GM18502 (cell line): ENCODE measurements at regions not wholly inside any gene's neighbourhood (a gene's known extent, or its start where the extent isn't known, plus 50 kb on each side); places are given as distances from the start of the nearest gene placed in this dataset.
"Not testable (repeated sequence)": the region's sequence is repeated elsewhere in the genome, so short reads cannot be mapped to it uniquely, and the experiment has no call there.

ENCODE experiments used
- ATAC-seq: cut with Tn5 transposase; IDR thresholded peaks from one replicate; pipeline ENCODE4 v1.9.1; 2021; ENCODE audit warnings: mild to moderate bottlenecking; ENCODE audit not compliant: unreplicated experiment, poor library complexity

- ATAC-seq = no peak
Observed at GRCh38 chr5:152523964-152524363, 118.9 kb upstream of the NMUR2 start.

GRCh38 chr5:152527358-152528052, 122.4 kb upstream of the NMUR2 start:
- peak; percentile 83 for ATAC-seq

- ATAC-seq = no peak
Observed at GRCh38 chr5:152529440-152529839, 124.4 kb upstream of the NMUR2 start.

GRCh38 chr5:152532714-152533113, 127.6 kb upstream of the NMUR2 start:
- peak; percentile 40 for ATAC-seq

- ATAC-seq = no peak
Observed at GRCh38 chr5:152534641-152535040, 129.6 kb upstream of the NMUR2 start.

- ATAC-seq = no peak
Observed at GRCh38 chr5:152542741-152543140, 137.7 kb upstream of the NMUR2 start.

- no peak for ATAC-seq
Observed at GRCh38 chr5:152546493-152546892, 141.4 kb upstream of the NMUR2 start.

- no peak for ATAC-seq
Observed at GRCh38 chr5:152547202-152547601, 142.1 kb upstream of the NMUR2 start.

GRCh38 chr5:152549709-152550108, 144.6 kb upstream of the NMUR2 start:
- ATAC-seq = no peak

GRCh38 chr5:152551061-152551460, 146.0 kb upstream of the NMUR2 start:
- peak; percentile 57 for ATAC-seq

- ATAC-seq = no peak
Observed at GRCh38 chr5:152556784-152557183, 151.7 kb upstream of the NMUR2 start.

GRCh38 chr5:152560512-152561137, 155.5 kb upstream of the NMUR2 start:
- ATAC-seq = peak; percentile 84

- no peak for ATAC-seq
Observed at GRCh38 chr5:152568016-152568415, 162.9 kb upstream of the NMUR2 start.

- no peak for ATAC-seq
Observed at GRCh38 chr5:152572812-152573211, 167.7 kb upstream of the NMUR2 start.

- ATAC-seq = no peak
Observed at GRCh38 chr5:152584103-152584502, 179.0 kb upstream of the NMUR2 start.

- ATAC-seq = no peak
Observed at GRCh38 chr5:152592416-152592815, 187.3 kb upstream of the NMUR2 start.

GRCh38 chr5:152593388-152593787, 188.3 kb upstream of the NMUR2 start:
- ATAC-seq = no peak

- no peak for ATAC-seq
Observed at GRCh38 chr5:152595405-152595804, 190.3 kb upstream of the NMUR2 start.

GRCh38 chr5:152599096-152599495, 194.0 kb upstream of the NMUR2 start:
- no peak for ATAC-seq

- ATAC-seq = no peak
Observed at GRCh38 chr5:152601806-152602732, 197.0 kb upstream of the NMUR2 start.

- ATAC-seq = not testable (repeated sequence)
Observed at GRCh38 chr5:152606050-152606449, 201.0 kb upstream of the NMUR2 start.
